Osteocyte (in vitro differentiated cells): ENCODE measurements at regions not wholly inside any gene's neighbourhood (a gene's known extent, or its start where the extent isn't known, plus 50 kb on each side); places are given as distances from the start of the nearest gene placed in this dataset.

Experiments used
- DNase-seq: peaks from one replicate; pipeline ENCODE4 v3.0.0; 2021; ENCODE audit warnings: mixed read lengths; ENCODE audit not compliant: unreplicated experiment; ENCODE audit errors: extremely low spot score
- H3K27ac Mint-ChIP-seq: one replicate; pipeline ENCODE4 v1.8.0; 2021; ENCODE audit warnings: mild to moderate bottlenecking, mixed read lengths; ENCODE audit not compliant: unreplicated experiment
- H3K27me3 Mint-ChIP-seq: one replicate; pipeline ENCODE4 v1.8.0; 2021; ENCODE audit warnings: mixed read lengths; ENCODE audit not compliant: unreplicated experiment
- H3K36me3 Mint-ChIP-seq: one replicate; pipeline ENCODE4 v1.8.0; 2021; ENCODE audit warnings: mixed read lengths; ENCODE audit not compliant: unreplicated experiment
- H3K4me1 Mint-ChIP-seq: one replicate; pipeline ENCODE4 v1.8.0; 2021; ENCODE audit warnings: mixed read lengths; ENCODE audit not compliant: unreplicated experiment
- H3K4me3 Mint-ChIP-seq: one replicate; pipeline ENCODE4 v1.8.0; 2021; ENCODE audit warnings: mild to moderate bottlenecking, moderate library complexity, mixed read lengths; ENCODE audit not compliant: unreplicated experiment
- H3K9me3 Mint-ChIP-seq: one replicate; pipeline ENCODE4 v1.8.0; 2021; ENCODE audit warnings: mixed read lengths; ENCODE audit not compliant: unreplicated experiment
- CTCF ChIP-seq: fragments of 200-600 bp; sonication (generic); IDR thresholded peaks from 2 replicates; pipeline ENCODE4 v1.5.0; 2021; ENCODE audit warnings: antibody characterized with exemption, mild to moderate bottlenecking, moderate library complexity

- Mint-ChIP-seq H3K4me3 (no peak overlapping the region), H3K9me3 (no peaks in the 10 kb centered on the region), H3K27me3 (peaks cover 12% of the 10 kb centered on the region), H3K4me1 (no peaks in the 10 kb centered on the region), H3K36me3 (no peaks in the 10 kb centered on the region), H3K27ac (no peak overlapping the region)
- DNase-seq, result no peak
- no peak for TF ChIP-seq CTCF
These were observed 155.7 kb upstream of the EYA4 start for GRCh38 chr6:133085471-133085870.

- no peak for TF ChIP-seq CTCF
- Mint-ChIP-seq H3K9me3 (no peaks in the 10 kb centered on the region), H3K27me3 (peaks cover 10% of the 10 kb centered on the region), H3K36me3 (no peaks in the 10 kb centered on the region), H3K27ac (no peak overlapping the region), H3K4me1 (no peaks in the 10 kb centered on the region), H3K4me3 (no peak overlapping the region)
- DNase-seq, result no peak
These were observed 155.3 kb upstream of the EYA4 start for GRCh38 chr6:133085896-133086295.

GRCh38 chr6:133088931-133089695, 152.0 kb upstream of the EYA4 start:
- no peaks in the 10 kb centered on the region for H3K9me3 Mint-ChIP-seq
- no peak overlapping the region for H3K27ac Mint-ChIP-seq

GRCh38 chr6:133092199-133092598, 149.0 kb upstream of the EYA4 start:
- no peak for DNase-seq
- Mint-ChIP-seq H3K27me3 (peaks cover 34% of the 10 kb centered on the region), H3K27ac (no peak overlapping the region)

More at GRCh38 chr6:133088931-133089695, 152.0 kb upstream of the EYA4 start:
- H3K4me3 Mint-ChIP-seq, result no peak overlapping the region
- H3K4me1 Mint-ChIP-seq, result no peaks in the 10 kb centered on the region
- peaks cover 18% of the 10 kb centered on the region for H3K27me3 Mint-ChIP-seq
- H3K36me3 Mint-ChIP-seq, result no peaks in the 10 kb centered on the region
- no peak for DNase-seq
- no peak for TF ChIP-seq CTCF

More at GRCh38 chr6:133092199-133092598, 149.0 kb upstream of the EYA4 start:
- H3K36me3 Mint-ChIP-seq, result no peaks in the 10 kb centered on the region
- H3K4me3 Mint-ChIP-seq, result no peak overlapping the region
- H3K9me3 Mint-ChIP-seq, result no peaks in the 10 kb centered on the region
- TF ChIP-seq CTCF, result no peak
- no peaks in the 10 kb centered on the region for H3K4me1 Mint-ChIP-seq
